NCI-H146 (cell line): ENCODE measurements at regions not wholly inside any gene's neighbourhood (a gene's known extent, or its start where the extent isn't known, plus 50 kb on each side); places are given as distances from the start of the nearest gene placed in this dataset.
"Not testable (repeated sequence)": the region's sequence is repeated elsewhere in the genome, so short reads cannot be mapped to it uniquely, and the experiment has no call there.

Source experiments
- DNase-seq: peaks from one replicate; lab custom pipeline; 2025; lab: John Stamatoyannopoulos, UW

DNA sequence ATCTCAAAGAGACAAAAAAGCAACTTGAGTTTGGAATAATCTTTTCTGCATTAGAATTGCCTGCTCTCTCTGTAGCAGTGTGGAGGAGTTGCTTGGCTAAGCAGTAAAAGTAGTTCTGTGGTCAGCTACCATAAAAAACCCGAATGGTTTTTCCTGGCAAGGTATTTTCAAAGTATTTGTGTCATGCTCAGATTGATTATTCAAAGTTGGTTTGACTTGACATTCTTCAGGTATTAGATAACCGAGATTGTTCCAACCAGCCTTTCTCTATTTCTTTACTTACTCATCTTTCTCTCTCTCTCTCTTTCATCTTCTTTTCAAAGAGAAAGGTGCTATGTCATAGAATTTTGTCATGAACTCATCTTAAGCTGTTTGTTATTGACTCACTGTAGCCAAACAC is 404.9 kb downstream of the CPS1 start:
- DNase-seq: no peak

DNA sequence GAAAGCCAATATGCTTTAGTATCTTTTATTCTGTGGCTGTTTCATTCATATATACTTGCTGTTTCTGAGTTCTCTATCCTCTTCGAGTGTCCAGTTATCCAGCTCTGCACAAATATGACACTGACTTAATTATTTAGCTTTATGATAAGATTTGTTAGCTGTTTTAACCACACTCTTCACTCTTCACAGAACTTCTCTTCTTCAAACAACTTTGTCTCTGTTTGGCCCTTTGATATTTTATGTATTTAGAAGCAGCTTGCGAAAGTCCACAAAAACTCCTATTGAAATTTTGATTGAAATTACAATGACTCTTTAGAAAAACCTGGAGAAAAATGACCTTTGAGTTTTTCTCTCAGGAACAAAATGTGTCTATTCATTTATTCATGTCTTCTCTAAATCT is 407.0 kb downstream of the CPS1 start:
- no peak for DNase-seq

DNA sequence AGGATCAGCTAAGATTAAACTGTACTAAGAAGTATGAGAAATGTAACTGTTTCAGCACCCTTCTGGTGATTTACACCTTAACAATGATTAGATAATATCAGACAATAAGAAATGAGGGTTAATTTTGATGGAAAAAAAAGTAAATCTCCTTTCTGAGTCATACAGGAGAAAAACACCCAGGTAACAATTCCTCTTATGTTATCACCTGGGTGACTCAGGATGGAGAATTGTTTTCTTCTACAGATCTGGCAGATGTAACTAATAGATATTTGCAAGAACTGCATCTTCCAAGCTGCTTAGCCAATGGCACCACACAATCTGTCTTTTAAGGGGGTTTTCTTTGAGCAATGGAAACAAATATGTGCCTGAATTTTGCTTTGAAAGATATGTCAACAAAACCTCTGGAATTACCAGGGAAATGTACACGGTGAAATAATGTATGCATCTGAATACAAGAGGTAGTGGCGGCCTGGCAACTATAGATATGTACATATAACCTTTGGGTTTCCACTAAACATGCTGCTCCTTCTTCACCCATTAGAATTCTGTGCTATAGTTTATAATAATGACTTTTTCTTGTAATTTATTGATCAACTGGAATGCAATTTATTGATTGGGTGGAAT is 407.9 kb downstream of the CPS1 start:
- DNase-seq: peak; percentile 16

DNA sequence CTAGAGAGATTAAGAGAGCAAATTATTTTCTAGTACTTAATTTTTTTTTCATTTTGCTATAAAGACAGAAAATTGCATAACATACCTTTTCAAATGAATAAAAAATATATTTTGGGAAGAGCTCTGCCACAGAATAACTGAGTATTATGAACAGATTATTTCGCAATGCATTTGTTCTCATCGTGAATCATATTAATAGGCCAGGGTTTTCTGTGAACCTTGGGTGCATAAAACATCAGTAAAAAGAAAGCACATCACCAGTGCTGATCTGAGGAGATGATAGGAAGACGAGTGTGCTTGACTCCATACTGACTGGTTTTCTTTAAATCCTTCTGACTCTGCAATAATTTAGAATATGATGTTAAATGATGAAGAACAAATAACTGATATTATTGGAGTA is 409.1 kb downstream of the CPS1 start:
- DNase-seq: no peak

DNA sequence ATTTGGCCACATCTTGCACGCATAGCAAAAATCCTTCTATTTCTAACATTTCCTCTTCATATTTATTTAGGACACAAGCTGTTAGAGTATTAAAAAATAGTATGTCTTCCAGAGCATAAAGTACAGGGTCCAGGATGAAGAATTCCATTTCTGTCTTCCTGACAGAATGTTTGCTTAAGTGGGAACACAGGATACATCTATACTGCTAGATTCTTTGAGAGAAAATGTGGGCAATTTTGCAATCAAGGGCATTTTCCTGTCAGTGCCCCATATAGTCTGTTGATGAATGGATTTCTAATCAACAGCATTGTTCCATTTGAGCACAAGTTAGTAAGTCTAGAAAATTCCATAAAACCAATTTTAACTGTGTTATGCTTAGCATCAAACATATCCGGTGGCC is 409.9 kb downstream of the CPS1 start:
- DNase-seq: no peak

DNA sequence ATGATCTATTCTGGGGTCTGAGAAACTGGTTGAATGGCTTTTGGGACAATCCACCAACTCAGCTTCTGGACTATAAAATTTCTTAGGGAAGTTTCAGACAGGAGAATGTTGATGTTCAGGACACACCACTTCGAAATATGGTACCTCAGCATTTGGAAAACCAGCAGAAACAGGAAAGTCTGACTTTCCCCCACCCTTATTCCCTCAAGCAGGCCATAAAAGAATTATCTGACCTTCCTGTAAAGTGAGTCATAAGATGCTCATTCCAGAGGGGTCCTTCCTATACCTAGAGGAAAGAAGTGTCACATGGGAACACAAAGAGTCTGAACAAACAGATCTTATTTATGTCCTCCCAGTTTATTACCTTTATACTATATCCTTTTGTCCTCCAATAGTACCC is 415.0 kb downstream of the CPS1 start:
- DNase-seq: no peak

DNA sequence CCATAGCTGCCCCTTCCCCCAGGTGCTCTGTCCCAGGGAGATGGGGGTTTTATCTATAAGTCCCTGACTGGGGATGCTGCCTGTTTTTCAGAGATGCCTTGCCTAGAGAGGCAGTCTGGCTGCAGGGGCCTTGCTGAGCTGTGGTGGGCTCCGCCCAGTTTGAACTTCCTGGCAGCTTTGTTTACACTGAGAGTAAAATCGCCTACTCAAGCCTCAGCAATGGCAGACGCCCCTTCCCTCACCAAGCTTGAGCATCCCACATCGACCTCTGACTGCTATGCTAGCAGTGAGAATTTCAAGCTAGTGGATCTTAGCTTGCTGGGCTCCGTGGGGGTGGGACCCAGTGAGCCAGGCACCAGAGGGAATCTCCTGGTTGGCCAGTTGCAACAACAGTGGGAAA is 430.4 kb downstream of the CPS1 start:
- DNase-seq: not testable (repeated sequence)

DNA sequence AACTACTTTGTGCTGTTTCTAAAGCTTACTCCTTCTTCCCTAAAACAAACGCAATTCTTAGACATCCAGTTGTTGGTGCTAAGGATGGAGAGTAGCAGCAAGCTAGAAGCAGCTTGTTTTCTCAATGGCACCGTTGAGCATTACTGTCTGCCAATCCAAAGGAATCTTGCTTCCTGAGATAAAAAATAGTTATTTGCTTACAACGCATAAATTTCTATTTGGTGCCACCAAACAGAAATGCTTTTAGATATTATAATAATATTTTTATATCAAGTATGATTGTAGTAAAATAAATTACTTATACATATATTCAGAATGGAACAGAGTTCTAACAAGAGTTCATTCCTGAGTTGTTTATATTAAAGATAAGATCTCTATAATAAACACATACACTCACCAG is 434.7 kb downstream of the CPS1 start:
- no peak for DNase-seq

DNA sequence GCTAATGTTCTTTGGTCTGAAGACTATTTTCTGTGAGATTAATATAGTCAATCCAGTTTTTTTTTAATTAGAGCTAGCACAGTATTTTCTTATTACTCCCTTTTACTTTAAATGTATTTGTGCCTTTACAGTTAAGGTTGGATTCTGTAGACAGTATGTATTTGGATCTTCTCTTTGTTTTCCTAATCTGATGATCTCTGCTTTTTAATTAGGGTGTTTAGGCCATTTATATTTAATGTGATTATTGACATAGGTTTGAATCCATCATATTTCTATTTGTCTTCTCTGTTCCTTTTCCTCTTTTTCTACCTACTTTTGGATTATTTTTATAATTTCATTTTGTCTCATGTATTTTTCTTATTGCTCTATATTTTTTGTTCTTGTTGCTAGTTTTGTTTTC is 437.7 kb downstream of the CPS1 start:
- DNase-seq: no peak

DNA sequence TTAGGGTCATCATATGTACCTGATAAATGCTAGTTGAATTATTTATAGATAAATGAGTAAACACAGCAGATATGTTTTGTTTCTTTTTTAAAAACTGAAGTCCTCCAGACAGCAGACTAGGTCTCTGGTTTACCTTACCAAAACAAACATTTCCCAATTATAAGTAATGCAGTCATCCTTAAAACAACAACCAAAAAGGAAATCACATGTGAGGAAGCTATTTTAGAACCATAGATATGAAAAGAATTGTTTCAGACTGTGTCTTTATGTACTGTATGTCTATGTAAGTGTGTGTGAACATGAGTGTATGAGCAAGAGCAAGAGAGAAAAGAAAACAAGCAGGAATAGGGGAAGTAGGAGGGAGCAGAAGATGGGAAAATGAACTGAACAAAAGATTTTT is 441.0 kb downstream of the CPS1 start:
- DNase-seq: no peak

DNA sequence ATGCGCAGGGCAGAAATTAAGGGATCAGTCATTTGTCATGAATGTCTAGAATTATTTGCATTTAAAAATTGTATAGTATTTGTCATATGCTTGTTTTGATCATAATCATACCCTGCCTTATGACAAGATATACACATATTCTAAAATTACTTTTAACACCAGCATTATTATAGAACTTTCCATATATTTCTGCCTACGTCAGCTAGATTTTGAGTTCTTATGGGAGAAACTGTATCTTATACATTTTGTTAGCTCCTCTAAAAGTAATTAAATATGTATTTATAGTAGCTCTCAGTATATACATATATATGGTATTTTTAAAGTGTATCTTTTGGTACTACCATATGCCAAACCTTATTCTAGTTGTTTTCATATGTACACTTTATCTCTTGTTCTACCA is 441.9 kb downstream of the CPS1 start:
- DNase-seq: no peak

DNA sequence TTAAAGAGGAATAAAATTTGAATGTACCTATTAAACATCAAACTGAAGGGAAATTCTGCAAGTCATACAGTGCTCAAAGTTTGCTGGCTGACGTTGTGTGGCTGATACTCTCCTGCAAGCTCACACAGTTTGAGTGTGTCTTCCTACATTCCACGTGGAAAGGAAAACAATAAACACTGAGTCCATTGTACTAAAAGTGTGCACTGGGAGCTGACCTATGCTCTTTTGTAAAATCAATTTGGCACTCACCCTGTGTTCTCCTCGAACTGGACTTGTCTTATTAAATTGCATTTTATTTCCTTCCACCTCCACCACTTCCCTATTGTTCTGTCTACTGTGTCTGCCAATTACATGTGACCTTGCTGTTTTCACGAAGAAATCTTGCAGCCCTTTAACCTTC is 458.0 kb downstream of the CPS1 start:
- DNase-seq: no peak

DNA sequence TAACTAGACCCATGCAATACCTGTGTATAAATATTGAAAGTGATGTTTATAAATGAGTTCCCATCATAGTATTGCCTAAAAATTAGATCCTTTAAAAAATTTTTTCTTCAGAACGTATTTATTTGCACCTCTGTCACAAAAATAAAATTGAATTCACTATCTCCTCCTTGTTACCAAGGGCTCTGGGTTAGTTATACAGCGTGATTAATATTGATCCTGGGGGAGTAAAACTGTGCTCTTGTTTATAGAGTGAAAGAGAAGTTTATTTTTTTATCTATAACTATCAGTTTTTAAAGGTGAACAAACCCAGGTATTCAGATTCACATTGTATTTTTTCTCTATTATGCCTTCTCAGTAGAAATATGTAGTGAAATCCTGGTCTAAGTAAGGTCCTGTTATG is 458.5 kb downstream of the CPS1 start:
- no peak for DNase-seq

DNA sequence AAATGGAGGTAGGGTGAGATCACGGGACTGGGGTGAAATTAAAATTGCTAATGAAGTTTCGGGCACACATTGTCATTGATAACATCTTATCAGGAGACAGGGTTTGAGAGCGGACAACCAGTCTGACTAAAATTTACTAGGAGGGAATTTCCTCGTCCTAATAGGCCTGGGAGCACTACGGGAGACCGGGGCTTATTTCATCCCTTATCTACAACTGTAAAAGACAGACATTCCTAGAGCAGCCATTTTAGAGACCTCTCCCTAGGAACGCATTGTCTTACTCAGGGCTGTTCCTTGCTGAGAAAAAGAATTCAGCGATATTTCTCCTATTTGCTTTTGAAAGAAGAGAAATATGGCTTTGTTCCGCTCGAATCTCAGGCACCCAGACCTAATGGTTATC is 468.7 kb downstream of the CPS1 start:
- DNase-seq: not testable (repeated sequence)

DNA sequence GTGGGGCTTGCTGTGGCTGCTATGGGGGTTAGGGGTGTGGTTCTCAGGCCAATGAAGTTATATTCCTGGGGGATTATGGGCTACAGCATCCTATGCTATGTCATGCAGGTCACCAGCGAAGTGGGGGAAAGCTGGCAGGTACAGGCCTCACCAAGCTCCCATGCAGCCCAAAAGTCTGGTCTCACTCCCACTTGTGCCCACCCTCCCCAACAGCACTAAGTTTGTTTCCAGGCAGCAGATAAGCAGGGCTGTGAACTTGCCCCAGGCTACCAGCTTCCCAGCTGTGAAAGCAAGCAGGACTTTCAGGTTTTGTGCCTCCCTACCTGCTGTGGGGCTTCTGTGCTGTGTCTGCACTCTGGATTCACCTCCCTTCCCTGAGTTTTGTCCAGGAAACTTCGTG is 469.7 kb downstream of the CPS1 start:
- peak; percentile 0 for DNase-seq

DNA sequence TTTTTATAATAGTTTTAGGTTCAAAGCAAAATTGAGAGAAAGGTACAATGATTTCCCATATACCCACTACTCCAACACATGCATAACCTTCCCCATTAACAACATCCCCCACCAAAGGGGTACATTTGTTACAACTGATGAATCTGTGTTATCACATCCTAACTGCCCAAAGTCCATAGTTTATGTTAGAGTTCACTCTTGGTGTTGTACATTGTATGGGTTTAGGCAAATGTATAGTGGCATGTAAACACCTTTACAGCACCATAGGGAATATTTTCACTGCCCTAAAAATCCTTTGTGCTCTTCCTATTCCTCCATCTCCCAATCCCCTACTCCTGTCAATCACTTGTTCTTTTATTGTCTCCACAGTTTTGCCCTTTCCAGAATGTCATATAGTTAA is 471.6 kb downstream of the CPS1 start:
- no peak for DNase-seq

DNA sequence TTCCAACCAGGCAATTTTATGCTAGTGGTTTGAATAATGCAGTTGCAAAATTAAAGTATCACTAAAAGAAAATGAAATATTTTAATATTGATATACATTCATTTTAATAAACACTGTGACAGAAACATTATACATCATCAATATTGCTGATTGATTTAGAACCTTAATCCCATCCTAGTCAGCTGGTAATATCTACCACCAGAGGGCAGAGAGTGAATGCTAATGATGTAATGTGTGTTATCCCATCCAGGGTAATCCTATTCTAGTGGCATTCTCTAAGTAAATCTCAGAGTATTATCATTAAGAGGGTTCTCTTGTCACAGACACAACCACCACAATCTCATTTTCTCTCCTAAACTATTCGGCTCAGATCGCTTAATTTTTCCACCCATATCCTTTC is 477.4 kb downstream of the CPS1 start:
- peak; percentile 76 for DNase-seq

DNA sequence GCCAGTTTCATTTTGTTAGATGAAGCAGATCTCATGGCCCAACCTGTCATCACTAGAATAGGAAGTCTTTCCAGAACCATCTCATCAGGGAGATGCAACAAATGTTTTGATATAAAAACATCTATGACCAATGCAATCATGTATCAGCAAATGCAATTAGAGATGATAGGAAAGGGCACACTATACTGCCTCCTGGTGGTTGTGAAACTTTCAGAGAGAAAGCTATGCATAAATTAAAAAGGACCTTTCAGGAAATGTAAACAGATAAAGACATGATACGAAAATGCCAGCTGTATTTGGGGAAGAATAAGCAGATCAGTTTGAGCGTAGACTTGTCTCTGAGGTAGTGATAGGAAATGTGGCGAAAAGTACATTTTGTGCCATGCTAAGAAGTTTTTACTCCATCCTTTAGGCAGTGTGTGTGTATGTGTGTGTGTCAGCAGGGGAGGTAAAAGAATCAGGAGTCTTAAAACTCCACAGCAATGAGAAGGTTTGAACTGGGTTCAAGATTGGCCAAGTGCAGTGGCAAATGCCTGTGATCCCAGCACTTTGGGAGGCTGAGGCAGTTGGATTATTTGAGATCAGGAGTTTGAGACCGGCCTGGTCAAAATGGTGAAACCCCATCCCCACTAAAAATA is 479.3 kb downstream of the CPS1 start:
- peak; percentile 54 for DNase-seq

DNA sequence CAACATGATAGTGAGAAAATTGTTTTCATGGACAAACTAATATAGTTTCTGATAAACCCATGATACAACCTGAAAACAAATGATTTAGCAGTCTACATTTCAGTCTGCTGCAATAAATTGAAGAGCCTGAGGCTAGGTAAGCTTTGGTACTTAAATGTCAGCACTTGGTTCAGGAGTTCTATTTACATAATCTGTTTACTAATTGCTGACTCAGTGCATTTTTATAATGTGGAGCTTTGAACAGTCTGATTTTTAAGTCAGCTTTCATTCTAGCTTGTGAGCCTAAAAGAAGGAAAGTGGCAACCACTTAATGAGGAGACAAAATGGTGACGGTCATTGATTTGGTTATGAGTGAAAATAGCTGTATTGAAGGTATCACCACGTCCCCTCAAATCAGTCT is 488.6 kb downstream of the CPS1 start:
- peak; percentile 63 for DNase-seq

DNA sequence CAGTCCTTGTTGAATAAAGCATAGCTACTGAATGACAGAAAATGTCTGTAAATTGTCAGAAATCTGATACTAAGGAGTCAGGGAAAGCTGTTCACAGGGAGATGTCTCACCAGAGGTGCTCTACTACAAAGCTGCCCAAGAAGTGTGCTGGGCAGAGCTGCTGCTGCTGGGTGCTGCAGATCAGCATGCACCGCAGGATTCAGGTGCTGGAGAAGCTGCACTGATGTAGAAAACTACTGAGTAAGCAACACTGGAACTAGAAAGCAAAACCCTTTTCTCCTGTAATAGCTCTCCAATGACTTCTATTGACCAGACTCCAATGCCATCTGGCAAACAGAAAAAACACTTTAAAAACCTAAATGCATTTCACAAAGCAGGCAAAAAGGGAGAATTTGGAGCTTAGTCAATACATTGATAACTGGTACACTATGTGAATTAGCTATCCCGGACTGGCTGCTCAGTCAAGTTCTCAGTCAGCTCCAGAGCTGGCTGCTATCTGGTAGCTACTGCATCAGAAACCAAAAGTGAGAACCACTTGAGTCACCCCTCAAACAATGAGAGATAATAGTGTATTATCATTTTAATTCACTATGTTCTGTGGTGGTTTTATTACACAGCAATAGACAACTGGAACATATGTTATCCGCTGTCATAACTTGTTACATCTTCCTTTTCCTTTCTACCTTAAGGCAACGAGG is 493.1 kb downstream of the CPS1 start:
- no peak for DNase-seq

DNA sequence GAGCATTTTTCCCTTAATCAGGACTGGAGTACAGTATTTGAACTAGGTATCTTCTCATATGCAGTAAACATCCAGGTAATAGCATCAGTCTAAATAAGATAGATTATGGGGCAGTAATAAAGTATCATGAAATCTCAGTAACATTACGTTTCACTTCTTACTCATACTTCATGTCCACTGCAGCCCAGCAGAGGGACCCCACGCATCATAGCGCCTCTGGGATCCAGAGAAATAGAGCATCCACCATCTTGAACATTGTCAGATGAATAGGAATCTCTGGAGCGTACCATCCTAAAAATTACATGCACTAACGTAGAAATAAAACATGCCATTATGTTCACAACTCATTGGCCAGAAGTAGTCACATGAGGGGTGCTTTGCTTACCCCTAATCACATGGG is 499.0 kb downstream of the CPS1 start:
- peak; percentile 61 for DNase-seq

DNA sequence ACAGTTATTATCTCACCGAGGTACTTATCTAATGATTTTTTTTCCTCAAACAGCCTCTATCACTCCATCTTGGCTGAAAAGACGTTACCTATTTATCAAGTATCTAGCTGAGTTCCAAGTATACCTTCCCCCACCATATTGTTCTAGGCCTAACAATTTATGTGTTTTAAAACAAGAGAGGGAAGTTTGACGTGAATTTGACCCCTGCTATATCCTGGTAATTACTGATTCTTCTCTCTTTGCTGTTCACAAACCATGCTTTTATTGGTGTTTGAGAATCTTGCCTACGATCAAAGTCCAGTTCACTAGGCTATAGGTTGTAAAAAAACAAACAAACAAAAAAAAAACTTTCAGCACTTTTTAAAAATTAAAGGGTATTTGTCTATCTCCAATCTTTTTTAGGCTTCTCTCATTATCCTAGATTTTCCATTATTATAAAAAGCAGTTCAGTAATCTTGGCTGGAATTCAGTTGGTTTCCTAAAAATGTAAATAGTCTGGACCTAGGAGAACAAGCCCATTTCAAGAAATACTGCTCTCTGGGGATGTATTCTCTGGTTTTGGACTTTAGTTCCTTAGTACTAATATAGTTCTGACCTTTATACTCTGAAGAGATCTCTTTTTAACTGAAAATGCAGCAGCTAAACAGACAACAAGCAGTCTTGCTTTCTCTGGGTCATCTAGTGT is 505.4 kb downstream of the CPS1 start:
- no peak for DNase-seq

DNA sequence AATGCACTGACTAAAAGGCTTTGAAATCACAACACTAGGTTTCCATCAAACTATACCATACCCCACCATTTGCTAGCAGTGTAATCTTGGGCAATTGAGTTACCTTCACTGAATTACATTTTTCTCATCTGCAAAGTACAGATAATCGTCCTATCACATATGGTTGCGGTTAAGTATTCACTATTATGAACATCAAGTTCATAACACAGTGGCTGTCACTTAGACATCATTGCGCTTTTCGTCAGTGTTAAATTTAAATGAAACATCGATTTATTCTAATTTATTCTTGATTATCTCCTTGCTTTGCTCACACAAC is 505.9 kb downstream of the CPS1 start:
- no peak for DNase-seq
